ENCODE measurements at regions not wholly inside any gene's neighbourhood (a gene's known extent, or its start where the extent isn't known, plus 50 kb on each side); places are given as distances from the start of the nearest gene placed in this dataset.

- intact Hi-C loops (cut with DNase I), result no loop called here
Measured at GRCh38 chr10:56975513-56975912, 614.5 kb upstream of the ZWINT start.

GRCh38 chr10:56973766-56974165 lies 612.7 kb upstream of the ZWINT start:
- Histone ChIP-seq H3K4me1 (no peaks in the 10 kb centered on the region), H3K27ac (no peak overlapping the region), H3K4me3 (no peak overlapping the region), H3K36me3 (no peaks in the 10 kb centered on the region), H3K27me3 (no peaks in the 10 kb centered on the region), H3K9me3 (peaks cover 0 to 4% (median 0%) of the 10 kb centered on the region in 4 donors)
- no peak for DNase-seq
- no peak for TF ChIP-seq EP300 (IDR thresholded peaks at IDR 0.05)
- TF ChIP-seq CTCF (IDR thresholded peaks at IDR 0.05), result no peak
- TF ChIP-seq POLR2AphosphoS5 (IDR thresholded peaks at IDR 0.05), result no peak
- TF ChIP-seq POLR2A (IDR thresholded peaks at IDR 0.05), result no peak
- intact Hi-C loops (cut with DNase I), result no loop called here

More at GRCh38 chr10:56975513-56975912, 614.5 kb upstream of the ZWINT start:
- TF ChIP-seq POLR2AphosphoS5 (IDR thresholded peaks at IDR 0.05), result no peak
- TF ChIP-seq POLR2A (IDR thresholded peaks at IDR 0.05), result no peak
- TF ChIP-seq CTCF (IDR thresholded peaks at IDR 0.05), result no peak
- no peak for TF ChIP-seq EP300 (IDR thresholded peaks at IDR 0.05)
- no peaks in the 10 kb centered on the region for H3K4me1 ChIP-seq
- WGBS, 2 donors, result 84 to 92% methylated on average over 2 of the region's 2 CpGs
- no peak for DNase-seq
- H3K4me3 ChIP-seq, result no peak overlapping the region
- no peaks in the 10 kb centered on the region for H3K27me3 ChIP-seq
- H3K9me3 ChIP-seq, result peaks cover 0 to 4% (median 0%) of the 10 kb centered on the region in 4 donors
- no peak overlapping the region for H3K27ac ChIP-seq
- H3K36me3 ChIP-seq, result no peaks in the 10 kb centered on the region

- TF ChIP-seq POLR2AphosphoS5 (IDR thresholded peaks at IDR 0.05), result no peak
- no peak for TF ChIP-seq EP300 (IDR thresholded peaks at IDR 0.05)
- no peak for TF ChIP-seq POLR2A (IDR thresholded peaks at IDR 0.05)
- no peak for TF ChIP-seq CTCF (IDR thresholded peaks at IDR 0.05)
- no peaks in the 10 kb centered on the region for H3K36me3 ChIP-seq
- no peak for DNase-seq
- H3K4me3 ChIP-seq, result no peak overlapping the region
- H3K9me3 ChIP-seq, result peaks cover 0 to 4% (median 0%) of the 10 kb centered on the region in 4 donors
- 70 to 80% methylated on average over 2 of the region's 2 CpGs for WGBS, 2 donors
- no peaks in the 10 kb centered on the region for H3K4me1 ChIP-seq
- H3K27ac ChIP-seq, result no peak overlapping the region
- H3K27me3 ChIP-seq, result no peaks in the 10 kb centered on the region
- intact Hi-C loops (cut with DNase I), result no loop called here
Measured at GRCh38 chr10:56943221-56943755, 582.2 kb upstream of the ZWINT start.

GRCh38 chr10:56934515-56934914 lies 573.5 kb upstream of the ZWINT start:
- Histone ChIP-seq H3K4me1 (no peaks in the 10 kb centered on the region), H3K36me3 (no peaks in the 10 kb centered on the region), H3K27me3 (no peaks in the 10 kb centered on the region), H3K9me3 (peaks cover 0 to 7% (median 0%) of the 10 kb centered on the region in 4 donors), H3K4me3 (no peak overlapping the region), H3K27ac (no peak overlapping the region)
- WGBS, 2 donors, result 80 to 83% methylated on average over 4 of the region's 4 CpGs
- DNase-seq, result no peak
- TF ChIP-seq POLR2AphosphoS5 (IDR thresholded peaks at IDR 0.05) (no peak), POLR2A (IDR thresholded peaks at IDR 0.05) (no peak), CTCF (IDR thresholded peaks at IDR 0.05) (no peak), EP300 (IDR thresholded peaks at IDR 0.05) (no peak)
- intact Hi-C loops (cut with DNase I), result no loop called here

- intact Hi-C loops (cut with DNase I), result no loop called here
- 79 to 93% methylated on average over 1 of the region's 1 CpG for WGBS, 2 donors
- H3K27ac ChIP-seq, result no peak overlapping the region
- H3K9me3 ChIP-seq, result no peaks in the 10 kb centered on the region
- H3K36me3 ChIP-seq, result no peaks in the 10 kb centered on the region
- TF ChIP-seq POLR2A (IDR thresholded peaks at IDR 0.05) (no peak), EP300 (IDR thresholded peaks at IDR 0.05) (no peak)
- H3K27me3 ChIP-seq, result no peaks in the 10 kb centered on the region
- DNase-seq, result no peak
- H3K4me3 ChIP-seq, result no peak overlapping the region
- no peaks in the 10 kb centered on the region for H3K4me1 ChIP-seq
Measured at GRCh38 chr10:56928714-56929113, 567.7 kb upstream of the ZWINT start.

Measured in sigmoid colon (tissue), 6 donors.